ENCODE measurements at regions not wholly inside any gene's neighbourhood (a gene's known extent, or its start where the extent isn't known, plus 50 kb on each side); places are given as distances from the start of the nearest gene placed in this dataset.

DNA sequence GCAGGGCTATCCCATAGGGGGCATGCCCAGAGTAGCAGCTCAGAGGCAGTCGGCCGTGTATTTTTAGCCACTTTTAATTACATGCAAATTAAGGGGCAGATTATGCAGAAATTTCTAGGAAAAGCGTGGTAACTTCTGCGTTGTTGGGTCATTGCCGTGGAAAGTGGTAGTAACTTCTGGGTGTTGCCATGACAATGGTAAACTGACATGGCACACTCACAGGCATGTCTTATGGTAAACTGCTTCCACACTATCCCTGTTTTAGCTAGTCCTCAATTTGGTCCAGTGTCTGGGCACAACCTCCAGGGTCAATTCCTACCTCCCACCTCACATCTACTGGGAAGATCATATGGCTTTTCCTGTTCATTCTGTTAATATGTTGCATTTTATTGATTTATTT, 428.9 kb upstream of the FANCL start:
- Histone ChIP-seq H4K20me1 (ENCODE audit: insufficient read depth, low read length) (no peaks in the 10 kb centered on the region), H3K79me2 (ENCODE audit: insufficient read depth, low read length) (no peaks in the 10 kb centered on the region), H3K9ac (ENCODE audit: low read depth, low read length) (no peak overlapping the region), H3K4me2 (ENCODE audit: insufficient read depth, low read length) (no peak overlapping the region), H3K36me3 (ENCODE audit: insufficient read depth, low read length) (no peaks in the 10 kb centered on the region), H2AFZ (ENCODE audit: low read depth, low read length) (no peak overlapping the region), H3K4me1 (ENCODE audit: insufficient read depth, low read length) (no peaks in the 10 kb centered on the region), H3K4me3 (ENCODE audit: low read depth in 1 of 2, low read length in 2 of 2) (no peak overlapping the region), H3K27ac (ENCODE audit: low read length) (no peak overlapping the region), H3K27me3 (ENCODE audit: insufficient read depth, low read length, poor library complexity) (no peaks in the 10 kb centered on the region), H3K9me3 (ENCODE audit: insufficient read depth, low read length, severe bottlenecking) (no peaks in the 10 kb centered on the region)
- DNase-seq, result no peak
- TF ChIP-seq EZH2 (IDR thresholded peaks at IDR 0.05; ENCODE audit: borderline replicate concordance, low read depth, low read length, severe bottlenecking), result no peak
- TF ChIP-seq, protein P1, sequence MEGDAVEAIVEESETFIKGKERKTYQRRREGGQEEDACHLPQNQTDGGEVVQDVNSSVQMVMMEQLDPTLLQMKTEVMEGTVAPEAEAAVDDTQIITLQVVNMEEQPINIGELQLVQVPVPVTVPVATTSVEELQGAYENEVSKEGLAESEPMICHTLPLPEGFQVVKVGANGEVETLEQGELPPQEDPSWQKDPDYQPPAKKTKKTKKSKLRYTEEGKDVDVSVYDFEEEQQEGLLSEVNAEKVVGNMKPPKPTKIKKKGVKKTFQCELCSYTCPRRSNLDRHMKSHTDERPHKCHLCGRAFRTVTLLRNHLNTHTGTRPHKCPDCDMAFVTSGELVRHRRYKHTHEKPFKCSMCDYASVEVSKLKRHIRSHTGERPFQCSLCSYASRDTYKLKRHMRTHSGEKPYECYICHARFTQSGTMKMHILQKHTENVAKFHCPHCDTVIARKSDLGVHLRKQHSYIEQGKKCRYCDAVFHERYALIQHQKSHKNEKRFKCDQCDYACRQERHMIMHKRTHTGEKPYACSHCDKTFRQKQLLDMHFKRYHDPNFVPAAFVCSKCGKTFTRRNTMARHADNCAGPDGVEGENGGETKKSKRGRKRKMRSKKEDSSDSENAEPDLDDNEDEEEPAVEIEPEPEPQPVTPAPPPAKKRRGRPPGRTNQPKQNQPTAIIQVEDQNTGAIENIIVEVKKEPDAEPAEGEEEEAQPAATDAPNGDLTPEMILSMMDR (IDR thresholded peaks at IDR 0.05; ENCODE audit: borderline replicate concordance, extremely low read depth, low read length, poor library complexity, severe bottlenecking), result no peak
- no peak for ATAC-seq (ENCODE audit: insufficient read depth, low read depth)

DNA sequence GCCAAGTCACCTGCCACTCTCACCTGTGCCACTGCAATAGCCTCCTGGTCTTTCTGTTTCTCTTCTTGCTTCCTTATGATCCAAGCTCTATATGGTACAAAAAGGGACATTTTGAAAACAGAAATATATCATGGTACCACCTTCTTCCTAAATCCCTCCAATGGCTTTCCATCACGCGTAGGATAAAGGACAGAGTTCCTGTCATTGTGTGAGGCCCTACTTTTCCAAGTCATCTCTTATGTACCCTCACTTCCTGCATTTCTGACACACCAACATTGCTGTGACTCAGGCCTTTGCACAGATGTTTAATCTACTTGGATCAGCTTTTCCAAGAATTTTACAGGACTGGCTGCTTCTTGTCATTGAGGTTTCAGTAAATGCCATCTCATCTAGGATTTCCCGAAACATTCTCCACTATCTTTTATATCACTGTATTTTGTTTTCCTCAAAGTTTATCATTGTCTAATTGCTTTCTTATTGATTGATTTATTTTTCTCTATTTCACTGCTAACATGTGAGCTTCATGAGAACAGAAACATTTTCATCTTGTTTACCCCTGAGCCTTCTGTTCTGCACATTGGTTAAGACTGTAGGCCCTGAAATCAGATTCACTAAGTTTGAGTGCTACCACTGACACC, 426.1 kb upstream of the FANCL start:
- Histone ChIP-seq H3K9me3 (ENCODE audit: insufficient read depth, low read length, severe bottlenecking) (no peaks in the 10 kb centered on the region), H3K27me3 (ENCODE audit: insufficient read depth, low read length, poor library complexity) (no peaks in the 10 kb centered on the region), H3K4me2 (ENCODE audit: insufficient read depth, low read length) (no peak overlapping the region), H3K79me2 (ENCODE audit: insufficient read depth, low read length) (no peaks in the 10 kb centered on the region), H3K9ac (ENCODE audit: low read depth, low read length) (no peak overlapping the region), H3K4me3 (ENCODE audit: low read depth in 1 of 2, low read length in 2 of 2) (no peak overlapping the region), H4K20me1 (ENCODE audit: insufficient read depth, low read length) (no peaks in the 10 kb centered on the region), H3K27ac (ENCODE audit: low read length) (no peak overlapping the region), H3K4me1 (ENCODE audit: insufficient read depth, low read length) (no peaks in the 10 kb centered on the region), H3K36me3 (ENCODE audit: insufficient read depth, low read length) (no peaks in the 10 kb centered on the region), H2AFZ (ENCODE audit: low read depth, low read length) (no peak overlapping the region)
- DNase-seq (no peak), ATAC-seq (ENCODE audit: insufficient read depth, low read depth) (no peak)
- TF ChIP-seq, protein P1 (IDR thresholded peaks at IDR 0.05; ENCODE audit: borderline replicate concordance, extremely low read depth, low read length, poor library complexity, severe bottlenecking), result no peak

DNA sequence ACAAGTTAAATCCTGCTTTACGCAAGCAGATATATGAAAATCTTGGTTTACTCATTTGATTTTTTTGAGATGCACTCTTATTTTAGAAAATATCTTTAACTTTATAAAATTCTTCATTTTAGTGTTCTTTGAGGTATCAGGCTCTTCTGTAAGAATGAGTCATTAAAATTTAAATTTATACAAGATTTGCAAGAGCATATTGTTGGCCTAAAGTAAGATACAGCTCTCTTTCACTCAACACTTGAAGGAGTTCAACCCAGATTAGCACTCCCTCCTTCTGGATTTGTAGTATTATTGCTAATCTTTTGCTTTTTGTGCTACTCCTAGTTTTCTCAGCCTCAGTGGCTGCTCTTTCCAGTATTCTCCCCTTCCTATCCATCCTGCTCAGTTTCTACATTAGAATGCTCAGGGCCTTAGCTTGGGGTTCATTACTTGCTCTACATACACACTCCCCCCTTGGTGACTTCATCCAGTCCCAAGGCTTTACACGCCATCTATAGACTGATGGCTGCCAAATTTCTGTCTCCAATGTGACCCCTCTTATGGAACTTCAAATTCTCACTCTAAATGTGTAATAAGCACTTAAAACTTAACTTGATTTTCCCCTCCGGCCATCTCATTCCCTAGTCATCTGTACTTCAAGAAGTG, 425.3 kb upstream of the FANCL start:
- no peak for DNase-seq
- Histone ChIP-seq H3K4me1 (ENCODE audit: insufficient read depth, low read length) (no peaks in the 10 kb centered on the region), H3K4me2 (ENCODE audit: insufficient read depth, low read length) (no peak overlapping the region), H4K20me1 (ENCODE audit: insufficient read depth, low read length) (no peaks in the 10 kb centered on the region), H3K79me2 (ENCODE audit: insufficient read depth, low read length) (no peaks in the 10 kb centered on the region), H3K9me3 (ENCODE audit: insufficient read depth, low read length, severe bottlenecking) (no peaks in the 10 kb centered on the region), H3K27ac (ENCODE audit: low read length) (no peak overlapping the region), H3K4me3 (ENCODE audit: low read depth in 1 of 2, low read length in 2 of 2) (no peak overlapping the region), H3K9ac (ENCODE audit: low read depth, low read length) (no peak overlapping the region), H3K27me3 (ENCODE audit: insufficient read depth, low read length, poor library complexity) (no peaks in the 10 kb centered on the region), H3K36me3 (ENCODE audit: insufficient read depth, low read length) (no peaks in the 10 kb centered on the region), H2AFZ (ENCODE audit: low read depth, low read length) (no peak overlapping the region)
- TF ChIP-seq EZH2 (IDR thresholded peaks at IDR 0.05; ENCODE audit: borderline replicate concordance, low read depth, low read length, severe bottlenecking), result no peak
- TF ChIP-seq, protein P1 (IDR thresholded peaks at IDR 0.05; ENCODE audit: borderline replicate concordance, extremely low read depth, low read length, poor library complexity, severe bottlenecking), result no peak
- no peak for ATAC-seq (ENCODE audit: insufficient read depth, low read depth)
